Kidney (tissue), 13 donors: ENCODE measurements at regions not wholly inside any gene's neighbourhood (a gene's known extent, or its start where the extent isn't known, plus 50 kb on each side); places are given as distances from the start of the nearest gene placed in this dataset.

Experiments
- DNase-seq, 5 donors: peaks; one replicate each; pipeline ENCODE4 v3.0.0-alpha.2; 2013 to 2020
- FAIRE-seq: peaks from 2 replicates; lab custom pipeline; 2012; peaks lifted over from hg19 to GRCh38; lab: Jason Lieb, UNC
- H3K27ac ChIP-seq, 2 donors: one replicate each; pipeline ENCODE4 v1.7.0; 2013; ENCODE audit warnings: low read depth in 2 of 2, low read length in 2 of 2, inconsistent platforms in 1 of 2
- H3K27me3 ChIP-seq: one replicate; pipeline ENCODE4 v1.7.1; 2013; ENCODE audit warnings: low read length, inconsistent platforms; ENCODE audit not compliant: control insufficient read depth, insufficient read depth
- H3K36me3 ChIP-seq, 3 donors: one replicate each; pipeline versions ENCODE4 v1.7.0 to v1.7.1; 2013; ENCODE audit warnings: low read length in 3 of 3, control low read depth in 1 of 3, inconsistent platforms in 1 of 3; ENCODE audit not compliant: insufficient read depth in 3 of 3, control insufficient read depth in 2 of 3
- H3K4me1 ChIP-seq, 3 donors: one replicate each; pipeline versions ENCODE4 v1.7.0 to v1.7.1; 2013; ENCODE audit warnings: low read length in 3 of 3, inconsistent platforms in 1 of 3, low read depth in 1 of 3; ENCODE audit not compliant: control insufficient read depth in 2 of 3, insufficient read depth in 2 of 3
- H3K4me3 ChIP-seq, 3 donors: one replicate each; pipeline versions ENCODE4 v1.7.0 to v1.8.1; 2013; ENCODE audit warnings: low read length in 3 of 3, control low read depth in 1 of 3, inconsistent platforms in 1 of 3
- H3K9ac ChIP-seq, 3 donors: one replicate each; pipeline versions ENCODE4 v1.7.0 to v1.7.1; 2013; ENCODE audit warnings: low read length in 3 of 3, control low read depth in 1 of 3, inconsistent platforms in 1 of 3
- H3K9me3 ChIP-seq, 3 donors: one replicate each; pipeline versions ENCODE4 v1.7.0 to v1.7.1; 2013; ENCODE audit warnings: low read length in 3 of 3, control low read depth in 1 of 3, inconsistent platforms in 1 of 3; ENCODE audit not compliant: control insufficient read depth in 2 of 3, insufficient read depth in 1 of 3
- CTCF ChIP-seq: IDR thresholded peaks from 3 replicates; pipeline ENCODE4 v1.5.1; 2012; ENCODE audit warnings: mild to moderate bottlenecking, moderate library complexity, borderline replicate concordance; ENCODE audit not compliant: insufficient read depth; ENCODE audit errors: extremely low read depth
- intact Hi-C: fragments of 100-400 bp; cut with DNase I; formaldehyde crosslinking; loops from one replicate; pipeline ENCODE4 v1.11.1; 2022
- donor health status: control.
- donor health status: control.
- donor health status: control.
- donor health status: control.
- donor health status: control.
- donor health status: DM: yes; HTN: yes; CAD: no.
- donor health status: Normal renal cell carcinoma (clear cell type).

GRCh38 chr2:182586426-182586825 lies 129.6 kb upstream of the DNAJC10 start:
- Histone ChIP-seq H3K9ac (no peak overlapping the region), H3K27me3 (no peaks in the 10 kb centered on the region), H3K36me3 (no peaks in the 10 kb centered on the region), H3K27ac (no peak overlapping the region), H3K4me1 (peaks cover 0 to 5% (median 0%) of the 10 kb centered on the region in 3 donors), H3K9me3 (no peaks in the 10 kb centered on the region), H3K4me3 (no peak overlapping the region)
- no peak for FAIRE-seq
- intact Hi-C loops, result no loop called here
- DNase-seq, result no peak
- TF ChIP-seq CTCF, result no peak

GRCh38 chr2:182587831-182588230 lies 128.2 kb upstream of the DNAJC10 start:
- peaks cover 0 to 5% (median 0%) of the 10 kb centered on the region in 3 donors for H3K4me1 ChIP-seq
- FAIRE-seq (no peak), DNase-seq (no peak)
- H3K27ac ChIP-seq, result no peak overlapping the region
- no peaks in the 10 kb centered on the region for H3K9me3 ChIP-seq
- intact Hi-C loops, result no loop called here
- no peak overlapping the region for H3K9ac ChIP-seq
- H3K4me3 ChIP-seq, result no peak overlapping the region
- H3K27me3 ChIP-seq, result no peaks in the 10 kb centered on the region
- no peak for TF ChIP-seq CTCF
- H3K36me3 ChIP-seq, result no peaks in the 10 kb centered on the region

GRCh38 chr2:182589121-182589520 lies 126.9 kb upstream of the DNAJC10 start:
- Histone ChIP-seq H3K27ac (no peak overlapping the region), H3K4me3 (no peak overlapping the region), H3K9ac (no peak overlapping the region), H3K4me1 (peaks cover 0 to 5% (median 0%) of the 10 kb centered on the region in 3 donors), H3K36me3 (no peaks in the 10 kb centered on the region), H3K9me3 (no peaks in the 10 kb centered on the region), H3K27me3 (no peaks in the 10 kb centered on the region)
- no peak for FAIRE-seq
- no peak for DNase-seq
- no peak for TF ChIP-seq CTCF
- intact Hi-C loops, result no loop called here

- peaks cover 0 to 5% (median 0%) of the 10 kb centered on the region in 3 donors for H3K4me1 ChIP-seq
- no peaks in the 10 kb centered on the region for H3K36me3 ChIP-seq
- TF ChIP-seq CTCF, result no peak
- no peak overlapping the region for H3K9ac ChIP-seq
- no peaks in the 10 kb centered on the region for H3K27me3 ChIP-seq
- intact Hi-C loops, result no loop called here
- H3K9me3 ChIP-seq, result no peaks in the 10 kb centered on the region
- no peak for DNase-seq
- FAIRE-seq, result no peak
- H3K27ac ChIP-seq, result no peak overlapping the region
- H3K4me3 ChIP-seq, result no peak overlapping the region
These were observed 124.3 kb upstream of the DNAJC10 start for GRCh38 chr2:182591774-182592173.
